ENCODE measurements at regions not wholly inside any gene's neighbourhood (a gene's known extent, or its start where the extent isn't known, plus 50 kb on each side); places are given as distances from the start of the nearest gene placed in this dataset.

DNA sequence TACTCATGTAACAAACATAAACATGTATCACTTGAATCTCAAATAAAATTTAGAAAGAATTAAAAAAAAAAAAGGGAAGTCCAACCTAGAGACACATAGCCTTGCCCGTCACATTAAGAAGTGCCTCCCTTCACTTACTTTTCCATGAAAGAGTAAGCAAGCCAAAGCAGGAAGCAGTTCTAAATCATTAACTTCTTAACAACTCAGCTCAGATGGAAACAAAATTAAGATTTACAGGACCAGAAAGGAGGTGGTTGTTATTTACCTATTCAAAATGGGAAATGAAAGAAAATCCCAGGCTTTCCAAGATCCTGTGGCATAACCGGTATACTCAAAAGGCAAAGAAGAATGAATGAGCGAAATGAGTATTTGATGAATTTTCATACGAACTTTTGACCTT, 258.6 kb upstream of the DCN start:
- Mint-ChIP-seq H3K36me3 (ENCODE audit: low read depth) (no peaks in the 10 kb centered on the region), H3K4me3 (ENCODE audit: unreplicated experiment) (no peak overlapping the region), H3K9me3 (ENCODE audit: low read depth) (peaks cover 5% of the 10 kb centered on the region), H3K27me3 (ENCODE audit: low read depth) (no peaks in the 10 kb centered on the region), H3K27ac (ENCODE audit: unreplicated experiment) (no peak overlapping the region), H3K4me1 (ENCODE audit: low read depth) (no peaks in the 10 kb centered on the region)
- TF ChIP-seq, protein P1, sequence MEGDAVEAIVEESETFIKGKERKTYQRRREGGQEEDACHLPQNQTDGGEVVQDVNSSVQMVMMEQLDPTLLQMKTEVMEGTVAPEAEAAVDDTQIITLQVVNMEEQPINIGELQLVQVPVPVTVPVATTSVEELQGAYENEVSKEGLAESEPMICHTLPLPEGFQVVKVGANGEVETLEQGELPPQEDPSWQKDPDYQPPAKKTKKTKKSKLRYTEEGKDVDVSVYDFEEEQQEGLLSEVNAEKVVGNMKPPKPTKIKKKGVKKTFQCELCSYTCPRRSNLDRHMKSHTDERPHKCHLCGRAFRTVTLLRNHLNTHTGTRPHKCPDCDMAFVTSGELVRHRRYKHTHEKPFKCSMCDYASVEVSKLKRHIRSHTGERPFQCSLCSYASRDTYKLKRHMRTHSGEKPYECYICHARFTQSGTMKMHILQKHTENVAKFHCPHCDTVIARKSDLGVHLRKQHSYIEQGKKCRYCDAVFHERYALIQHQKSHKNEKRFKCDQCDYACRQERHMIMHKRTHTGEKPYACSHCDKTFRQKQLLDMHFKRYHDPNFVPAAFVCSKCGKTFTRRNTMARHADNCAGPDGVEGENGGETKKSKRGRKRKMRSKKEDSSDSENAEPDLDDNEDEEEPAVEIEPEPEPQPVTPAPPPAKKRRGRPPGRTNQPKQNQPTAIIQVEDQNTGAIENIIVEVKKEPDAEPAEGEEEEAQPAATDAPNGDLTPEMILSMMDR (IDR thresholded peaks at IDR 0.05) = no peak
- no peak for DNase-seq (ENCODE audit: low spot score)

DNA sequence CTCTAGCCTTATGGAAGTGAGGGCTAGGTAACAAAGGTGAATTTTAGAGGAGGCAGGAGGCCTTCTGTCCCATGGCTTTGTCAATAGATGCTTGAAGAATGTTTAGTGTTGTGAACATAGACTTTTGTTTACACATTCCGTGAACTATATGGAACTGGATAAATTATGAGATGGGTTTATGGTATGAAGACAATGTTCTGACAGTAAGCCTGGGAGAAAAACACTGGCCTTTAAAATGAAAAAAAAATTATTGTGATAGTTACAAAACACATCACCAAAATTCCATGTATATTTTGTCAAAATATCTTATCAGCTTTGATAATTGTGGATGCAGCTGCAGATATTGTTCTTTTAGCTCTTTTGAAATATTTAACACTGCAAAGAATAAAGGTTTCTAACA, 251.5 kb upstream of the DCN start:
- no peak for DNase-seq (ENCODE audit: low spot score)
- H3K27me3 Mint-ChIP-seq (ENCODE audit: low read depth) = no peaks in the 10 kb centered on the region
- no peaks in the 10 kb centered on the region for H3K36me3 Mint-ChIP-seq (ENCODE audit: low read depth)
- no peak overlapping the region for H3K4me3 Mint-ChIP-seq (ENCODE audit: unreplicated experiment)
- peaks cover 7% of the 10 kb centered on the region for H3K9me3 Mint-ChIP-seq (ENCODE audit: low read depth)
- peaks cover 8% of the 10 kb centered on the region for H3K4me1 Mint-ChIP-seq (ENCODE audit: low read depth)
- no peak overlapping the region for H3K27ac Mint-ChIP-seq (ENCODE audit: unreplicated experiment)
- TF ChIP-seq, protein P1 (IDR thresholded peaks at IDR 0.05) = no peak

DNA sequence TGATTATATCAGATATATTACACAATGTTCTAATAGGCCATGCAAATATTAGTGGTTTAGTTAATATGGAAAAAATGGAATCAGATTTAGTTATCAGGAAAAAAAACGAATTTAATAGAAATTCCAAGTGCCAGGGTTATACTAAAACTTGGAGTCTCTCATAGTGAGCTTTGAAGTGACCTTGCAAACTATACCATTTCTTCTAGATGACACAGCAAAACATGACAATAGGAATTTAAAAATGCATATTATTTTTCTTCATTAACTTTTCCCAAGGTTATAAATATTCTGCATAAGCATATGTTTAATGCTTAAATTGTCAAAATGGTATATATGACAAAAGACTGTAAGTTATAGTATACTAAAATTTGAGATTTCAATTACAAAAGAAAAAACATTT, 250.1 kb upstream of the DCN start:
- no peaks in the 10 kb centered on the region for H3K36me3 Mint-ChIP-seq (ENCODE audit: low read depth)
- H3K4me3 Mint-ChIP-seq (ENCODE audit: unreplicated experiment) = no peak overlapping the region
- no peak for DNase-seq (ENCODE audit: low spot score)
- H3K27ac Mint-ChIP-seq (ENCODE audit: unreplicated experiment) = no peak overlapping the region
- TF ChIP-seq, protein P1 (IDR thresholded peaks at IDR 0.05) = no peak
- H3K4me1 Mint-ChIP-seq (ENCODE audit: low read depth) = peaks cover 8% of the 10 kb centered on the region
- H3K9me3 Mint-ChIP-seq (ENCODE audit: low read depth) = peaks cover 7% of the 10 kb centered on the region
- H3K27me3 Mint-ChIP-seq (ENCODE audit: low read depth) = no peaks in the 10 kb centered on the region

GRCh38 chr12:91432089-91432488, 249.5 kb upstream of the DCN start:
- Mint-ChIP-seq H3K27ac (ENCODE audit: unreplicated experiment) (no peak overlapping the region), H3K27me3 (ENCODE audit: low read depth) (no peaks in the 10 kb centered on the region), H3K36me3 (ENCODE audit: low read depth) (no peaks in the 10 kb centered on the region), H3K9me3 (ENCODE audit: low read depth) (peaks cover 7% of the 10 kb centered on the region), H3K4me3 (ENCODE audit: unreplicated experiment) (no peak overlapping the region), H3K4me1 (ENCODE audit: low read depth) (peaks cover 8% of the 10 kb centered on the region)
- TF ChIP-seq, protein P1 (IDR thresholded peaks at IDR 0.05) = no peak
- DNase-seq (ENCODE audit: low spot score) = no peak

- Mint-ChIP-seq H3K27ac (ENCODE audit: unreplicated experiment) (no peak overlapping the region), H3K4me3 (ENCODE audit: unreplicated experiment) (no peak overlapping the region), H3K36me3 (ENCODE audit: low read depth) (no peaks in the 10 kb centered on the region), H3K4me1 (ENCODE audit: low read depth) (peaks cover 18% of the 10 kb centered on the region), H3K27me3 (ENCODE audit: low read depth) (no peaks in the 10 kb centered on the region), H3K9me3 (ENCODE audit: low read depth) (no peaks in the 10 kb centered on the region)
- TF ChIP-seq, protein P1 (IDR thresholded peaks at IDR 0.05) = no peak
- no peak for DNase-seq (ENCODE audit: low spot score)
Measured at GRCh38 chr12:91424506-91424905, 241.9 kb upstream of the DCN start.
